ENCODE measurements at regions not wholly inside any gene's neighbourhood (a gene's known extent, or its start where the extent isn't known, plus 50 kb on each side); places are given as distances from the start of the nearest gene placed in this dataset.
"Not testable (repeated sequence)": the region's sequence is repeated elsewhere in the genome, so short reads cannot be mapped to it uniquely, and the experiment has no call there.

GRCh38 chrX:82528525-82528924, 979.6 kb upstream of the POU3F4 start:
- no peak for DNase-seq

- DNase-seq: no peak
Observed at GRCh38 chrX:82534086-82534597, 973.9 kb upstream of the POU3F4 start.

GRCh38 chrX:82537205-82537604, 970.9 kb upstream of the POU3F4 start:
- DNase-seq: not testable (repeated sequence)

GRCh38 chrX:82541822-82542221, 966.3 kb upstream of the POU3F4 start:
- no peak for DNase-seq

- DNase-seq: not testable (repeated sequence)
Observed at GRCh38 chrX:82552201-82552600, 955.9 kb upstream of the POU3F4 start.

- no peak for DNase-seq
Observed at GRCh38 chrX:82556588-82556987, 951.5 kb upstream of the POU3F4 start.

- DNase-seq: no peak
Observed at GRCh38 chrX:82585868-82586267, 922.2 kb upstream of the POU3F4 start.

GRCh38 chrX:82589410-82589809, 918.7 kb upstream of the POU3F4 start:
- DNase-seq: no peak

- DNase-seq: no peak
Observed at GRCh38 chrX:82591421-82591820, 916.7 kb upstream of the POU3F4 start.

- DNase-seq: no peak
Observed at GRCh38 chrX:82626978-82627377, 881.1 kb upstream of the POU3F4 start.

- no peak for DNase-seq
Observed at GRCh38 chrX:82627568-82627967, 880.5 kb upstream of the POU3F4 start.

GRCh38 chrX:82648062-82648461, 860.0 kb upstream of the POU3F4 start:
- DNase-seq: no peak

- DNase-seq: no peak
Observed at GRCh38 chrX:82649645-82650044, 858.4 kb upstream of the POU3F4 start.

GRCh38 chrX:82658492-82658891, 849.6 kb upstream of the POU3F4 start:
- DNase-seq: no peak

- no peak for DNase-seq
Observed at GRCh38 chrX:82666355-82666754, 841.7 kb upstream of the POU3F4 start.

GRCh38 chrX:82675104-82675503, 833.0 kb upstream of the POU3F4 start:
- DNase-seq: no peak

- peak in 1 of 2 donors; percentile 1 for DNase-seq
Observed at GRCh38 chrX:82676386-82676785, 831.7 kb upstream of the POU3F4 start.

- no peak for DNase-seq
Observed at GRCh38 chrX:82677286-82677685, 830.8 kb upstream of the POU3F4 start.

GRCh38 chrX:82692991-82693390, 815.1 kb upstream of the POU3F4 start:
- no peak for DNase-seq

- no peak for DNase-seq
Observed at GRCh38 chrX:82695066-82695465, 813.0 kb upstream of the POU3F4 start.

GRCh38 chrX:82703551-82703950, 804.5 kb upstream of the POU3F4 start:
- DNase-seq: no peak

GRCh38 chrX:82711457-82711856, 796.6 kb upstream of the POU3F4 start:
- DNase-seq: no peak

- no peak for DNase-seq
Observed at GRCh38 chrX:82721891-82722290, 786.2 kb upstream of the POU3F4 start.

- DNase-seq: no peak
Observed at GRCh38 chrX:82723806-82724205, 784.3 kb upstream of the POU3F4 start.

GRCh38 chrX:82727436-82727835, 780.7 kb upstream of the POU3F4 start:
- DNase-seq: not testable (repeated sequence)

- no peak for DNase-seq
Observed at GRCh38 chrX:82732861-82733260, 775.2 kb upstream of the POU3F4 start.
